ENCODE measurements at regions not wholly inside any gene's neighbourhood (a gene's known extent, or its start where the extent isn't known, plus 50 kb on each side); places are given as distances from the start of the nearest gene placed in this dataset.

DNA sequence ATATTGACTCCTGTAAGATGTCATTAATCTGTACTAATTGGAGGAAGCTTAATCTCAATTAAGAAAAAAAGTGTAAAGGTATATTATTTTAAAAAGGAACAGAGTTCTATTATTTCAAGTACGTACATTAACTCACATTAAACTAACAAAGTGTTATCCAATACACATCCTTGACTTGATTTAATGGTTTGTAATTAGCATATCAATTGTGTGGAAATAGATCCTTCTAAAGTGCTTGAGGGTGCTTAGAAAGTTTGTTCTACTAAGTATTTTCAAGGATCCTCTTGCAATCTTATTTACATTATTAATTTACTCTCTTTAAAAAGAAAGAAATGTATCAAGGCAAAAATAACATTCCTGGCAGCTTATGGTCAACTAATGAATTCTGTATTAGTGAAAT, 720.3 kb downstream of the KCNJ3 start:
- ATAC-seq (ENCODE audit: low read depth) (no peak), DNase-seq (ENCODE audit: low spot score) (no peak)
- H3K4me3 ChIP-seq (ENCODE audit: severe bottlenecking) = no peak overlapping the region
- TF ChIP-seq, protein P1, sequence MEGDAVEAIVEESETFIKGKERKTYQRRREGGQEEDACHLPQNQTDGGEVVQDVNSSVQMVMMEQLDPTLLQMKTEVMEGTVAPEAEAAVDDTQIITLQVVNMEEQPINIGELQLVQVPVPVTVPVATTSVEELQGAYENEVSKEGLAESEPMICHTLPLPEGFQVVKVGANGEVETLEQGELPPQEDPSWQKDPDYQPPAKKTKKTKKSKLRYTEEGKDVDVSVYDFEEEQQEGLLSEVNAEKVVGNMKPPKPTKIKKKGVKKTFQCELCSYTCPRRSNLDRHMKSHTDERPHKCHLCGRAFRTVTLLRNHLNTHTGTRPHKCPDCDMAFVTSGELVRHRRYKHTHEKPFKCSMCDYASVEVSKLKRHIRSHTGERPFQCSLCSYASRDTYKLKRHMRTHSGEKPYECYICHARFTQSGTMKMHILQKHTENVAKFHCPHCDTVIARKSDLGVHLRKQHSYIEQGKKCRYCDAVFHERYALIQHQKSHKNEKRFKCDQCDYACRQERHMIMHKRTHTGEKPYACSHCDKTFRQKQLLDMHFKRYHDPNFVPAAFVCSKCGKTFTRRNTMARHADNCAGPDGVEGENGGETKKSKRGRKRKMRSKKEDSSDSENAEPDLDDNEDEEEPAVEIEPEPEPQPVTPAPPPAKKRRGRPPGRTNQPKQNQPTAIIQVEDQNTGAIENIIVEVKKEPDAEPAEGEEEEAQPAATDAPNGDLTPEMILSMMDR (IDR thresholded peaks at IDR 0.05; ENCODE audit: poor library complexity, severe bottlenecking) = no peak
- H3K27ac ChIP-seq (ENCODE audit: poor library complexity, severe bottlenecking) = no peak overlapping the region
- H3K9me3 ChIP-seq (ENCODE audit: severe bottlenecking) = no peaks in the 10 kb centered on the region
- H3K27me3 ChIP-seq (ENCODE audit: insufficient read depth, poor library complexity, severe bottlenecking) = no peaks in the 10 kb centered on the region
- no peaks in the 10 kb centered on the region for H3K36me3 ChIP-seq (ENCODE audit: low read depth)
- no peaks in the 10 kb centered on the region for H3K4me1 ChIP-seq (ENCODE audit: insufficient read depth, poor library complexity, severe bottlenecking)

DNA sequence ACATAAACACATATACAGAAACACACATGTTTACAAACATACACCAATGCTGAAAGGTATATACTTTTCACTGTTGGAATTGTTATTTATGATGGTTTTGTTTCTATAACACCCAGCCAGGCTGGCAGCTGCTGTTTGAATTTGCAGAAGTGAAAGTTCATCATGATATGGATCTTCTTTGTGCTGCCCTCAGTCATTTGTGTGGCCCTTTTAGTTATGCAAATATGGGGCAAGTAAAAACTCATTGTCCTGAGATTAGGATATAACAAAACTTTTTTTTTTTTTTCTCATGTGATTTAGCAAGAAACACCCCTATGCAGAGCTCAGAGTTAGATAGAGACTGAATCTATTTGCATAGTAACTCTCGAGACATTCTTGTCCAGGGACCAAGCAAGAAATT, 714.1 kb downstream of the KCNJ3 start:
- Histone ChIP-seq H3K27me3 (ENCODE audit: insufficient read depth, poor library complexity, severe bottlenecking) (no peaks in the 10 kb centered on the region), H3K27ac (ENCODE audit: poor library complexity, severe bottlenecking) (no peak overlapping the region), H3K4me3 (ENCODE audit: severe bottlenecking) (no peak overlapping the region), H3K9me3 (ENCODE audit: severe bottlenecking) (no peaks in the 10 kb centered on the region), H3K4me1 (ENCODE audit: insufficient read depth, poor library complexity, severe bottlenecking) (no peaks in the 10 kb centered on the region), H3K36me3 (ENCODE audit: low read depth) (no peaks in the 10 kb centered on the region)
- TF ChIP-seq, protein P1 (IDR thresholded peaks at IDR 0.05; ENCODE audit: poor library complexity, severe bottlenecking) = no peak
- DNase-seq (ENCODE audit: low spot score) (no peak), ATAC-seq (ENCODE audit: low read depth) (no peak)

GRCh38 chr2:155404433-155405002, 706.0 kb downstream of the KCNJ3 start:
- DNase-seq (ENCODE audit: low spot score) = no peak
- ATAC-seq (ENCODE audit: low read depth) = no peak
- TF ChIP-seq, protein P1 (IDR thresholded peaks at IDR 0.05; ENCODE audit: poor library complexity, severe bottlenecking) = no peak
- Histone ChIP-seq H3K27me3 (ENCODE audit: insufficient read depth, poor library complexity, severe bottlenecking) (no peaks in the 10 kb centered on the region), H3K9me3 (ENCODE audit: severe bottlenecking) (no peaks in the 10 kb centered on the region), H3K27ac (ENCODE audit: poor library complexity, severe bottlenecking) (no peak overlapping the region), H3K4me1 (ENCODE audit: insufficient read depth, poor library complexity, severe bottlenecking) (no peaks in the 10 kb centered on the region), H3K36me3 (ENCODE audit: low read depth) (no peaks in the 10 kb centered on the region), H3K4me3 (ENCODE audit: severe bottlenecking) (no peak overlapping the region)

- DNase-seq (ENCODE audit: low spot score) (no peak), ATAC-seq (ENCODE audit: low read depth) (no peak)
- H3K4me1 ChIP-seq (ENCODE audit: insufficient read depth, poor library complexity, severe bottlenecking) = no peaks in the 10 kb centered on the region
- H3K9me3 ChIP-seq (ENCODE audit: severe bottlenecking) = no peaks in the 10 kb centered on the region
- peaks cover 7% of the 10 kb centered on the region for H3K27me3 ChIP-seq (ENCODE audit: insufficient read depth, poor library complexity, severe bottlenecking)
- no peak overlapping the region for H3K4me3 ChIP-seq (ENCODE audit: severe bottlenecking)
- TF ChIP-seq, protein P1 (IDR thresholded peaks at IDR 0.05; ENCODE audit: poor library complexity, severe bottlenecking) = no peak
- no peaks in the 10 kb centered on the region for H3K36me3 ChIP-seq (ENCODE audit: low read depth)
- H3K27ac ChIP-seq (ENCODE audit: poor library complexity, severe bottlenecking) = no peak overlapping the region
Measured at GRCh38 chr2:155393406-155393805, 694.9 kb downstream of the KCNJ3 start.

DNA sequence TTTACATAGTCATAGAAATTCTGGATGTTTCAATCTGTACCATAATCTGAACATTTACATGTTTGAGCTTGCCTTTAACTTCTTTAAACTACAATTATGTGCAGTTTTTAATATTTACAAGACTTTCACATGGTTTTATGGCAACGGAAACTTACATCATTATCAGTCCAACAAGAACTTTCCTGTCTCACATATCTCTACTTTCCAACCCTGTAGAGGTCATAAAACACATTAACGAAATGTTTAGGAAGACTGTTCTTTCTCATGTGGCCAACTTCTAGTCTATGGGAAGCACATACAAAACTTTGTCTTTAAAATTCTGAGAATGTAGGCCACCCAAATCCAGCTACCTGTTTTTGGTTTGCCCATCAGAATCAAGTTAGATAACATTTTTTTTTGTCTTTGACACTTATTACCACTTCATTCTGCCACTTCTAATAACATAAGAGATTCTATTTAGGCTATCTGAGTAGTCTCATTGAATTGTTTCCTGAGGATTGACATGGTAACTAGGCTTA, 693.2 kb downstream of the KCNJ3 start:
- peaks cover 7% of the 10 kb centered on the region for H3K27me3 ChIP-seq (ENCODE audit: insufficient read depth, poor library complexity, severe bottlenecking)
- H3K27ac ChIP-seq (ENCODE audit: poor library complexity, severe bottlenecking) = no peak overlapping the region
- DNase-seq (ENCODE audit: low spot score) (no peak), ATAC-seq (ENCODE audit: low read depth) (no peak)
- H3K9me3 ChIP-seq (ENCODE audit: severe bottlenecking) = no peaks in the 10 kb centered on the region
- no peak overlapping the region for H3K4me3 ChIP-seq (ENCODE audit: severe bottlenecking)
- no peaks in the 10 kb centered on the region for H3K4me1 ChIP-seq (ENCODE audit: insufficient read depth, poor library complexity, severe bottlenecking)
- TF ChIP-seq, protein P1 (IDR thresholded peaks at IDR 0.05; ENCODE audit: poor library complexity, severe bottlenecking) = no peak
- no peaks in the 10 kb centered on the region for H3K36me3 ChIP-seq (ENCODE audit: low read depth)
